ENCODE measurements at regions not wholly inside any gene's neighbourhood (a gene's known extent, or its start where the extent isn't known, plus 50 kb on each side); places are given as distances from the start of the nearest gene placed in this dataset.

DNA sequence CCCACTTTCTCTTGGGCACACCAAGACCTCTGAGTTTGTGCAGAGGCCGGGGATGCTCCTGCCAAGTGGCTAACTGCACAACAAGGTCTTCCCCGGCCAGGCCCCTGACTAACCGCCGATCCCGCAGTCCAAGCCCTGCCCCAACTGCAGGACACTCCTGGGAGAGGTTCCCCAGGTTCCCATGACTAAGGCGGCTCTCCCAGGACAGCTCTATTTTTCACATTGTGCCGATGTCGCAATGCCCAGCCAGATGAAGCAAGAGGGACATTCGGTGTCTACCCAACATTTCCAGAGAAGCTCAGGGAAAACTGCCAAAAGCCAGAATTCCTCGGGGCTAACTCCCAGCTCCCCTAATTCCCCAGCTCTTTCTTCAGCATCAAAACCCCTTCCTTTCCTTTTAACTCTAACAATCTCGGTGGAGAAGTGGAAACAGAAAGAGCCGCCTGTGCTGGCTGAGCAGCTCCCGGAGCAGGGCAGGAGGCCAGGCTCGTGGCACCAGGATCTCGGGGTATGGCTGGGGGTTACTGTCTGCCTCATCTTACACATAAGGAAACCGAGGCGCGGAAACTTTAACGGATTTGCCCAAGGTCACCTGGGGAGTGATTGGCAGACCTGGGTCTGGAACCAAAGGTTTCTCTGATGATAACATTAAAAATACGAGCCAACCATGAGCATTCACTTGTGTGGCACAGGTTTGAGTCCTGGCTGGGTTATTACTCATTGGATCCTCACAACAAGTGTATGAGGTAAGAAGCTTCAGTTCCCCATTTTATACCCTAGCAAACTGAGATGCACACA is 318.2 kb downstream of the BCL11B start:
- ATAC-seq = peak; percentile 66

DNA sequence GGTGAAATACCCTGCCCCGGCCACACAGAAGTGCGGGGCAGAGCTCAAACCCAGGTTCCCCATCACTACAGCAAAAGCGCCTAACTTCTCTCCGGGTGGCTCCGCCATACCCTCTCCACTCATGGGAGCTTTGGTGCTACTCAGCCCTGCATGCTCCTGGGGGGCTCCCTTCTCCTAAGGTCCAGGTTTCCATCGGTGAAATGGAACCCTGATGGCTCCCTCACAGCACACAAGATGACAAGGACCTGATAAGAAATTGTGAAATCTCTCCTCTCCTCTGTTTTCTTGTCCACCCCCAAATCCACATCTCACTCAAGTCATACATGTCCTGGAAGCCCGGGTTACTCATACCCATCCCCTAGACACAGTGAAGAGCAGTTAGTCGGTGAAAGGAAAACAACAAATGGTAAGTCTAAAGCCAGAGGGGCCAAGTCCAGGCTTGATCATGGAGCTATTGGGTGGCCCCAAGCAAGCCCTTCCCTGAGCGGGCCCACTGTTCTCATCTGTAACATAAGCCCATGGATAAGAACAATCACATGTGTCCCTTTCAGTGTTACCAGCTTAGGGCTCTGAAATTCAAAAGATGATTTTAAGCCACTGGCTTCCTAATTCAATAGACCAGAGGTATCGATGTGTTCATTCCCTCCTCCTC is 317.5 kb downstream of the BCL11B start:
- ATAC-seq = no peak

DNA sequence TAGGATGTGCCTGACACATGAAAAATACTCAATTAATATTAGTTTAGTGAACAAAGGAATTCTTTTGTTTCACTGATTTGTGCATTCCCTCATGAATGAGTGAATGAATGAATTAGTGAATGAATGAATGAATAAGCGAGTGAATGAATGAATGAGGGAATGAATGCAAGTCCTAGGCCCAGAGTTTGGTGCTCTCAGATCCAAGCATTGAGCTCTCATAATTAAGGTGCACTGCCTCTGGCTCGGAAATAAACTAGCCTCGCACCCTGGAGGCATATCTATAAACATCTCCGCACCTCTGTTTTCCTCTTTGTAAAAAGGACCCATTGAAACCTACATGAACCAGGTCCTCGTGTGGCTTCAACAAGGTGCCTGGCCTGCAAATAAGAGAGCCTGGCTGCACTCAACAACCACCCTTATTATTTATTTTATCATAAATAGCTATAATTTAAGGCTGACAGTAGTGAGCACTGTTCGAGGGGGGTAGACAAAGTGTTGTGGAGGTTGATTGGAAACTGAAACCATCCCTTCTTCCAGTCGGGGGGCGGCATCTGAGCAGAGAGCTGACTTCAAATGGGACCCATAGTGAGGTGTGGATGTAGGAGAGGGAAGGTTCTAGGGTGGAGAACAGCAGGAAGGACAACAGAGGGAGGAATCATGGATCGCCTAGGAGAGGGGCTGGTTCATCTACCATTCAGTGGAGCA is 316.8 kb downstream of the BCL11B start:
- ATAC-seq = no peak

DNA sequence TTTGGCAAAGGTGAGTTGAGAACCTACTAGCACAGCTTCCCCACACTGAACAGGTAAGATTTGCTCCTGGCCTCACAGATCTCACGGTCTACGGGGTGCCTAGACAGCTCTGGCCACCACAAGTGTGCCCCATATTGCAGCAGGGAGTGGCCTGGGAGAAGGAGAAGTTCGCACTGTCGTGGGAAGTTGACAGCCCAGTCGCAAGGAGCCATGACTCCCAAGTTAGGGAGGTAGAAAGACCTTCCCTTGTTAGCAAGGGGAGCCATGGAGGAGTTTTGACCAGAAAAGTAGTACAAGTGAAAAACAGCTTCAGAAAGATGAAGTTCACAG is 316.3 kb downstream of the BCL11B start:
- ATAC-seq = no peak

DNA sequence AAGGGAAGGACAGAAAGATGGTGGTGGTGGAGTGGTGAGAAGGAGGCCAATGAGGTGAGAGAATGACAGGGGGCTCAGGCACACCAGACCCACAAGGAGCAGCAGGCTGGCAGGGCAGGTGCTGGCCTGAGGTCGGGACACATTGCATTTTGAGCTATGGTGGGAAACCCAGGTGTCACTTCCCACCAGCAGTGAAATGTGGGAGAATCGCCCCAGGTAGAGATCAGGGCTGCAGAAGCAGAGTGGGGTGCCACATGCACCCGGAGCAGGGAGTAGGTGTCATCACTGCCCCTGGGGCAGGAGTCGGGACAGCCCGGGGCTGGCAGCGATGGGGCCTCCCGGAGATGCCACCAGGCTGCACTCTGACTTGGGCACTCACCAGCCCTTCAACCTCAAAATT is 315.8 kb downstream of the BCL11B start:
- no peak for ATAC-seq

DNA sequence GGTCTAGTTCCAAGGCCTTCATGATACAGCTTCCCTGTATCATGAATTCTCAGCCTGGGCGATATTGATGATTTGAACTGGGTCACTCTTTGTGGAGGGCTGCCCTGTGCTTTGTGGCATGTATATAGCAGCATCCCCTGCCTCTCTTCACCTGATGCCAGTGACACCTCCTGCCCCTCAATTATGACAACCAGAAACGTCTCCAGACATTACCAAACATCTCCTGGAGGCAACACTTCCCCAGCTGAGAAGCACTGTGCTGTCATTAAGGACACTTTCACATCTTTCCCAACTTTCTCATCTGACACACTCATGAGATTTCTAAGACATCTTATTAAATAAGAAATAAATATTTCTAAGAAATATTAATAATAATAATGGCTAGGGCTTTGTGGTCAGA is 315.3 kb downstream of the BCL11B start:
- ATAC-seq = no peak

DNA sequence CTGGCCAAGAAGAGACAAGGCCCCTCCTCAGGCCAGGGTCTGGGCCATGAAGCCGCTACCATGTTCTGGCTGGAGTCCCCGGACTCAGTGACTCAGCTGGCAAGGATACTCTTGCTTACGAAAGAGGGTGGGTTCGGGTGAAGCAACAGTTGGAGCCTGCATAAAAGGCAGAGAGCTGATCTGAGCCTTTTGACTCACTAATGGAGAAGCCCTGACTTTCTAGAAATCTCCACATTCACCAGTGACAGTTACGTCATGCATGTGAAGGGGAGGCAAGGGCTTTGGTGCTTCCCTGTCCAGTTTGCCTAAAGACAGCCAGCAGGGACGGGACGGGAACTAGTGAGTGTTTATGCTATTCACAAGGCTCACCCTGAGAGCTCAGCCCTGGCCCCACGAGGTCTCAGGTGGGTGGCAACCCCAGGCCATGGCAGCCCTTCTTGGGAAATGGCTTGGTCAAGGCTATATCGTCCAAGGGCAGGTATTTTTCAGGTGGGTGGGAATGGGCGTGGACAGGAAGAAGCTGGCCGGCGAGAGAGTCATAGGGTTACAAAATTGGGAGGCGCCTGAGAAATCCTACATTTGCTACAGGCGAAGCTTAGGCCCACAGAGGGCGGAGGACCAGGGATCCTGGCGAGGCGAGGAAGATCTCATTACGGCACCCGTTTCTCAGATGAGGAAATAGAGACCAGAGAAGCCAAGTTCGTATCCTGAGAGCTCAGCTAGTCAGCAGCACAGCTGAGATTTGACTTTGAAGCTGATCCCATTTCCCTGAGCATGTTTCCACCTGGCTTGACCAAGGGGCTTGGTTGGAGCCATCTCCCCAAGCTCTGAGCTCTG is 314.6 kb downstream of the BCL11B start:
- ATAC-seq = peak; percentile 83

DNA sequence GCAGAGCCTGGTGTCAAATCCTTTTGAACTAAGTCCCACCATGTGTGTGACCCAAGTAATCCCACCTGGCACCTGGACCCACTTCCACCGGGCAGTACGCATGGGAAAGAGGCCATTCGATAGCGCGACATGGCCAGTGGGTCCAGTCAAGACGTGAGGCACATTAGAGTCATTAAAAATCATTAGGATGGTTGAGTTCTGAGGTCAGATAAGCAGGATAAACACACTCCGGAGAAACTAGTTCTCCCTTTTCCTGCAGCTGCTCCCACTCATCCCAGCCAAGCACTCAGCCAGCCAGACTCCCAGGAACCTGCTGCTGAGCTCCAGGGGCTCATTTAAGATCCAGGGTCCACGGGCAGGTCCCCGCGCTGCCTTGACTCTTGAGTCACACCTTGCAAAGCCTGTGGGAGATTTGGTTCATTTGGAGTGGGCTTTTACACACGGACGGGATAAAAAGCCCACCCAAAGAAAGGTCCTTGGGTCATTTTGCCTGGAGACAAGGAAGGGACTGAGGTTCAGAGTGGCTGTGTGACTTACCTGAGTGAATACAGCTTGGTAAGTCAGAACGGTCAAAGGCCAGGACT is 313.9 kb downstream of the BCL11B start:
- no peak for ATAC-seq

DNA sequence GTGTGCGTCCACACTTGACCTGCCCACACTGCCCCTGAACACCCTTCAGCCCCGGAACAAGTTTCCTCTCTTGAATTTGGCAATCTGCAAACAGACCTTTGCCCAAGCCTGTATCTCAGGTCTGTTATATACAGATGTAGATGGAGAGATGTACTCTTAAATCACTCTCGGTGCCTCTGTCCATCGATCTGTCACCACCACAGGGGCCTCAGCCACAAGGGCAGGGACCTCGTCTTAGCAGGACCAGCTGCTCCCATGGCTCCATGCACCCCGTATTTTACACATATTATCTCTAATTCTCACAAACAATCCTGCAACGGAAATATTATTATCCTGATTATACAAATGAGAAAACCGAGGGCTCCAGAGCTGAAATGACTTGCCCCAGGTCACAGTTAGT is 313.4 kb downstream of the BCL11B start:
- ATAC-seq = no peak

DNA sequence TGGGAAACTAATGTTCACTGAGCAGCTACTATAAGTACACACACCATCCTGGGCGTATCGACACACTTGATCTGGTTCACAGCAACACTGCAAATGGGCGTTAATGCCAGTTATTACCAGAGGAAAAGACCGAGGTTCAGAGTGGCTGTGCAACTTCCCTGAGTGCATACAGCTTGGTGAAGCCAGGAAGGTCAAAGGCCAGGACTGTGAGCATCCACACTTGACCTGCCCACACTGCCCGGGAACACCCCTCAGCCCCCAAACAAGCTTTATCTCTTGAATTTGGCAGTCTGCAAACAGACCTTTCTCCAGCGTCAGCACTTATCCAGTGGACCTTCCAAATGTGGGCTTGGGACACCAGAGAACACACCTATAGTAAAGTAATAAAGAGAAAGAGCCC is 312.6 kb downstream of the BCL11B start:
- ATAC-seq = no peak

DNA sequence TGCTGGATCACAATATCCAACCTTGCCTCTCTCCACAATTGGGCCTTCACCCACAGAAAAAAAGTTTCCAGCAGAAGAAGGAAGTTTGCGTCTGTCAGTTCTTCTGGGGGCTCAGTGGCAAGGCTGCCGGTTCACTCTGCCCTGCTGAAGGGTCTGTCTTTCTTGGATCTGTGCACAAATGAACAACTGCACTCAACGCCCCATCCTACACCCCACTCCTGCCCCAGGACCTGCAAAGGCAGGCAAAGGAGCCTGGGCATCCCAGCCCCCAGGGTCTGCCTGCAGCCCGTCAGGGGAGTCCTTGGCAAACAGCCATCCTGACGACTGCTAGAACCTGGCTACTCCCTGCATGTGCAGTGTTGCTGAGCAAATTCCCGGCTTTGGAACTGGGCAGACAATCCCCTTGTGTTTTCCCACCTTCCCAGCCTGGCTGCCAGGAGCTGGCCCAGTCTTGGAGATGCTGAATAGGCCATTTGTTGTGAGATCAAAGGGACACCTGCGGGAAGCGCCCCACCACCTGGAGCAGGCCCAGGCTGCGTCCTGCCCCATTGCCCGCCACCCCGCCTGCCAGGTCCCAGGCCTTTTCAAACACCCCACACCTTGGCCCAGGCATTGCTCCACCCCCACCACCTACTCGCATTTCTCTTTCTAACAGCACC is 311.9 kb downstream of the BCL11B start:
- no peak for ATAC-seq

DNA sequence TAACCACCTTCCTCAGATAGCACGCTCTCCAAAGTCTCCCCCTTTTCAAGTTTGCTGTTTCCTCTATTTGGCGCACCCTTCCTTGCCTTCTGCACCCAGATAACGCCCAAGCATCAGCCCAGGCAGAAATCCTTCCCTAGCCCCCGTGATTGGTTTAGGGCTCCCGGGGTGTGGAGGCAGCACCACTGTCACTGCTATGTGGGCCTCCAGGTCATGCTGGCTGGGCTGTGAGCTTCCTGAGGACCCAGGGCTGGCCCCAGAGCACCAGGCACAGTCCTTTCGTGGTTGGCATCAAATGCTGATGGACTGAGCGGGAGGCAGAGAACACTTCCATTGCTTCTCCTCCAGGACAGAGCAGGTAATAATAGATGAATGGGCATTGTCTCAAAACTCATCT is 311.4 kb downstream of the BCL11B start:
- no peak for ATAC-seq

DNA sequence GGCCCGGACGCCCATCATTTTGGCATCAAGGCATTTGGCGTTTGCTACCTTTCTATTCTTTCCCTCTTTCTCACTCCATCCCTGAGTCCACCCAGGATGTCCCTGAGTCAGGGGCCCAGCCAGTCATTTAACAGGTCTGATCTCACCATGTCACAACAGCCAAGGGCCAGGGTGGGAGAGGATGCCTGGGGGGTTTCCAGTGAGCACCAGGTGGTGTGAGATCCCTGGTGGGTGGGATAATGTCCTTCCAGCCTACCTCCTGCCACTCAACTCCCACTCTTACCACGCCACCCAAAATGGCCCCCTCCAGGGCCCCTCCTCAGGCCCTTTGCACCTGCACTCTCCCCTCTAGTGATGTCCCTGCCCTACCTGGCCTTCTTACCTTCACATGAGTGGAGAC is 310.8 kb downstream of the BCL11B start:
- no peak for ATAC-seq

DNA sequence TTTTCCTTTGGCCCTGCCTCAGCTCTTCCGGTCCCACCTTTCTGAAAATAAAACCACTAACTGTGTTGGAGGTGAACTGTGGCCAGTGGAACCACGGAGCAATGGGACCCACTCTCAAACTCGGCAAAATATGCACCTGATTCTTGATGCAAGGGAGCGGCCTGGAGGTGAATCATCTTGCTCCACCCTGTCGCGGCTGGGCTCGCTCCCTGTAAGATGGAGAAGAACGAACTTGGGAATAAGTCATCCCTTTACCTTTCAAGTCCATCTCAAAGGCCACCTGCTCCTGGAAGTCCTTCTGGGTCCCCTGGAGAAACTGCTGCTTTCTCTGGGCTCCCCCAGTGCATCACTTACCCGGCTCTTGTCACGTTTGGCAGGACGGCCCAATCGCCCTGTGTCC is 309.9 kb downstream of the BCL11B start:
- ATAC-seq = no peak

DNA sequence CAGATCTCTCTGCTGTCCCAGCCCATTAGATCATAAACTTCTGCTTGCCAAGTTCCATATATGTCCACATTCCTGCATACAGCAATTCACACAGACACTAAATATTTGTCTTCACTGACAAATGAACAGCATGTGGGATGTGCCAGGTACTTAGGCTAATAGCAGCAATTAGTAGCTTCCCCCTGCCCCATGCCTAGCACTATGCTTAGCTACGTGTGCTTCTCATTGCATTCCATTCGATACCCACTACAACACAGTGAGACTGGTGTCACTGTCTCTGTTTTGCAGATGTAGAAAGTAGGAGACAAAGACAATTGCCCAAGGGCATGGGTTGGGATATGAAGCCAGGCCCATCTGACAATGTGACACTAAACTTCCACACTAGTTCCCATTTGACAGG is 308.4 kb downstream of the BCL11B start:
- no peak for ATAC-seq

DNA sequence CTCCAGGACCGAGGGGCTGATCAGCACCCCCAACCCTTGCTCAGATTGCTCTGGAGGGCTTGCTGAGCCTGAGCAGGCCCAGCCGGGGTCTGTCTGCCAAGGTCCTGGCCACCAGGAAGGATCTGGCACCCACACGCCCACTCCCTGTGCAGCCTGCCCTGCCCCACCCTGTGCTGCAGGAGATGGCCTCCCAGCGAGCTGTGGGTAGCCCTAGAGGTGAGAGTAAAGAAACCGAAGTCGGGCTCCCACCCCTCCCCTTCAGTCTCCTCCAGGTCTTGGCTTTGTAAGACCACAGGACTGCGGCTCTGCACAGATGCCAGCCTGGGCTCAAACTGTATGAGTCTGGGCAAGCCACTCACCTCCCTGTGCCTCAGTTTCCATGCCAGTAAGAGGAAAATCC is 307.8 kb downstream of the BCL11B start:
- ATAC-seq = no peak

DNA sequence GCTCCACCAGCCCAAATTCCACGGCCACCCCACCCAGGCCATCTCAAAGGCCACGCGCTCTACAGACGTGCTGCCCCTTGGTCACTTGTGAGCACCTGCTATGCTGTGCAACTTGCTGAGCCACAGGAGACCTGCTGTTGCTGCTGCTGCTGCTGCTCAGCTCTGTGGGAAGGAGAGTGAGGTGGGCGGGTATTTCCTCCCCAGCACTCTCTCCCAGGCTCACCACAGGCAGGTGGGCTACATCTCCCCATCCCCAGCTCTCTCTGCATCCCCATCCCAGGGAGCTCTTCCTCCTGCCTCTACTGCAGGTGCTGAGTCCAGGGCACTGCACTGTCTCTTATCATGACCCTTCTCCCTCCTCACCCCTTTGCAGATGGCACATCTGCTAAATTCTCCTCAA is 306.9 kb downstream of the BCL11B start:
- ATAC-seq = no peak

DNA sequence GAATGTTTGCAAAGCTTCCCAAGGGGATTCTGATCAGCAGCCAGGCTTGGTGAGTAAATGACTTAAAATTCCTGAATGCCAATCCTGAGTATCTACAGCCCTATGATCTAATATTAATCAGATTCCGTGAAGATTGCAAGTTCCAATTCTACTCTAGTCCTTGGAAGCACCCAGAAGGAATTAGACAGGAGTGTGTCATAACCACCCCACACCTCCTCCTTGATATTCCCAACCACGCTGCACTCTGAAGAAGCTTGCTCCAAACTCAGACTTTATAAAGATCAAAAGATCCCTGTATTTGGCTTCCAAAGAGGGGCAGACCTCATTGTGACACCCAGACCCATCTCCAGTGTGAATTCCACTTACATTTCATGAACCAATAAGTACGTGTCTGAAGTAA is 306.0 kb downstream of the BCL11B start:
- no peak for ATAC-seq

DNA sequence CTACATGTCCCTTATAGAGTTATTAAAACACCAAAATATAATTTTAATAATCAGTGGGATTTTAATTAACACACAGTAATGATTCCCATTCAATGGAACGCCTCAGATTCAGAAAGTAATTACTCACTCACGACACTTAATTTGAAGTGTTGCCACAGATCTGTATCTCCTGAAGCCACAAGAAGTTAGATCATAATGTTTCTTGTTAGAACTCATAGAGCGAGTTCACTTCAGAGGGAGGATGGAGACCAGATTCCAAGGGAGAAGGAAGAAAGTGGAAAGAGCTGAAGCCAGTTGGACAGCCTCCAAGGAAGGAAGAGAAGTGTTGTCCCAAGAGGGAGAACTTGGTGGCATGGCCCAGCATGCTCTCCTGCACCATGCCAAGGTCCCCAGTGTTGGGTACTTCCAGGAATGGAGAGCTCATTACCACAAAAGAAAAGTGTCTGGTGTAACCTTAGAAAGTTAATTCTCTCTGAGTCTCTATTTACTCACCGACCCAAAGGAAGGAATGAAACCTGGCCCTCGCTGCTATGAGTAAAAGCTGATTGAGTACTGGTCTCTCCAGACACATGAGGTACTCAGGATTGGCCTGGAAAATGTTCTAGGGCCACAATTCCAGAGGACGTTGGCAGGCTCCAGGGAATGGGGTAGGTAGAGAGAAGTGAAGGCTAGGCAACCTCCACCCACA is 305.4 kb downstream of the BCL11B start:
- ATAC-seq = no peak

DNA sequence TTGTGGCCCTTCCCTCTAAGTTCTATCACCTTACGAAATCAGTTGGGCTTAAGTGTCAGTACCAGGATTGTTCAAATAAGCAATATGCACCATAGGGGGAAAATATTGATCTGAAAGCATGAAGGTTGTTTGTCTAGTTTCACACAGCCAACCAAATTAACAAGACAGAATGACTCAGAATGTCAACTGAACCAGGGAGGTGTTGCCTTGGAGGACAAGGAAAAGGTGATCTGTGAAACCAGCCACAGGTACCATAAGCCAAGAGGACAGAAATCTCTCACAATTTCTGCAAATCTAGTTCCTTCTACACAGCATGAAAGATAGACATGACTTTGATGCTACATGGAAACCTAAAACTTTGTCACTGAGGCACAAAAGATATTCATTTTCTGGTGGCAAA is 297.9 kb downstream of the BCL11B start:
- ATAC-seq = no peak

DNA sequence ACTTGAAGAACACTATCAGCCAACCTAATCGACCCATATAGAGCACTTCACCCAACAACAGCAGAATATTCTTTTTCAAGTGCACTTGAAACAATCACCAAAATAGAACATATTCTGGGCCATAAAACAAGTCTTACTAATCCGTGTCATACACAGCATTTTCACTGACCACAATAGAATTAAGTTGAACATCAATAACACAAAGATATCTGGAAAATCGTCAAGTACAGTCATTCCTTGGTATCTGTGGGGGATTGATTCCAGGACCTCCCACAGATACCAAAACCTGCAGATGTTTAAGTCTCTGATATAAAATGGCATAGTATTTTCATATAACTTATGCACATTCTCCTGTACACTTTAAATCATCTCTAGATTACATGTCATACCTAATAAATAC is 295.7 kb downstream of the BCL11B start:
- no peak for ATAC-seq

DNA sequence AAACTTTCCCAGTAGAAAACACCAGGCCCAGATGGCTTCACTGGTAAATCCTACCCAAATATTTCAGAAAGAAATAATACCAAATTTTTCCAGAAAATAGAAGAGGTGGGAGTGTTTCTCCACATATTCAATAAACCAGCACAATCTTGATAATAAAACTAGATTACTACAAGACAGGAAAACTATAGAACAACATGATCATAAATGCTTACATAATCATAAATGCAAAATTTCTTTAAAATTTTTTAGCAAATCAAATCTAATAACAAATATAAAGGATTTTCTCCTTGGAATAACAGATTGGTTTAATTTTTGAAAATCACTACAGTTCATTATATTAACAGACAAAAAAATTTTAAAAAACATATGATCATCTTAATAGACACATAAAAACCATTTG is 294.5 kb downstream of the BCL11B start:
- ATAC-seq = no peak
